Lower leg skin (tissue), 3 donors: ENCODE measurements at regions not wholly inside any gene's neighbourhood (a gene's known extent, or its start where the extent isn't known, plus 50 kb on each side); places are given as distances from the start of the nearest gene placed in this dataset.

Source experiments
- CTCF ChIP-seq, 3 donors: fragments of 450-650 bp; IDR thresholded peaks; one replicate each; pipeline ENCODE4 v1.5.1; 2016; ENCODE audit warnings: antibody characterized with exemption in 3 of 3, mild to moderate bottlenecking in 3 of 3, moderate library complexity in 2 of 3
- POLR2A ChIP-seq, 2 donors: fragments of 450-650 bp; IDR thresholded peaks; one replicate each; pipeline ENCODE4 v1.6.1; 2016 to 2017; ENCODE audit warnings: antibody characterized with exemption in 2 of 2, mild to moderate bottlenecking in 1 of 2, moderate library complexity in 1 of 2

- TF ChIP-seq CTCF (IDR thresholded peaks at IDR 0.05) (no peak), POLR2A (IDR thresholded peaks at IDR 0.05) (no peak)
Observed at GRCh38 chr2:200253639-200254038, 52.9 kb upstream of the SPATS2L start.
